ENCODE measurements at regions not wholly inside any gene's neighbourhood (a gene's known extent, or its start where the extent isn't known, plus 50 kb on each side); places are given as distances from the start of the nearest gene placed in this dataset.
"Not testable (repeated sequence)": the region's sequence is repeated elsewhere in the genome, so short reads cannot be mapped to it uniquely, and the experiment has no call there.

DNA sequence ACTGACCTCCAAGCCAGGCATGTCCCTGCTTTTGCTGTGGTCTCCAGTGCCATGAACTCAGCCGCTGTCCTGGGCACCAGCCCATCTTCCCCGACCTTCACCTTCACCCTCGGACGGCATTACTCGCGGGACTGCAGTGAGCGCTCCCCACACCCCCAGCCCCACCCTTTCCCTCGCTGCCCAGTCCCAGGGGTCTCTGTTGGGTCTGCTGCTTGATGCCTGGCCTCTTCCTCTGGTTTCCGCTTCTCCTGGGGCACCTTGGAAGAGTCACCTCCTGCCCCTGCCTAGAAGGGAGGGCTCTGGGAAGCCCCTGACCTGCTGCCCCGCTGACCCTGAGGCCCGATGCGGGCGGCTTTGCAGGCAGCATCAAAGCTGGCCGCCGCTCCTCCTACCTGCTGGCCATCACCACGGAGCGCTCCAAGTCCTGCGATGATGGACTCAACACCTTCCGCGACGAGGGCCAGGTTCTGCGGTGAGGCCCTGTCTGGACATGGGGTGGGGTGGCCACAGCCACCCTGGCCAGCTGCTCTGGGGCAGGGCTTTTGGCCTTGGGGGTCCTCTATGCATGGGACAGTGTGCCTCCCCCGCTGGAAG lies 102.3 kb downstream of the ZNF267 start:
- intact Hi-C loops (cut with micrococcal nuclease); H3K36me3 Mint-ChIP-seq (ENCODE audit: low read depth): not testable (repeated sequence)

DNA sequence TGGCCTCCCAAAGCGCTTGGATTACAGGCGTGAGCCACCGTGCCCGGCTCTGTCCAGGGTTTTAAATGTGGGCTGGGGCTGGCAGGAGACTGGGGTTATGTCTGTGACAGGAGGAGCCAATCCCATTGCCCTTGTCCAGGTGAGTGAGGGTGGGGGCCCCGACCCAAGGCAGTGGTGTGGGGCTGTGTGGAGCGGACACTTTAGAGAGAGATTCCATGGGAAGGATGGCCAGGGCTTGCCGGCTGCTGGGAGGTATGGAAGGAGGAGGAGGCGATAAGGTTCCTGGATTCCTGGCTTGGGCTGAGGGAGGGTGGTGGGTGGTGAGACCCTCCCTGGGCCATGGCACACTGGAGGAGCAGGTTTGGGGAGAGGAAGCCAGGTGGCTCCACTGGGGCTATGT lies 104.9 kb downstream of the ZNF267 start:
- H3K4me1 Mint-ChIP-seq (ENCODE audit: low read depth); H3K9me3 Mint-ChIP-seq; H3K36me3 Mint-ChIP-seq (ENCODE audit: low read depth); intact Hi-C loops (cut with micrococcal nuclease); H3K27ac Mint-ChIP-seq; H3K27me3 Mint-ChIP-seq (ENCODE audit: insufficient read depth); H3K4me3 Mint-ChIP-seq; DNase-seq (ENCODE audit: low spot score): not testable (repeated sequence)

More for the DNA sequence above, 102.3 kb downstream of the ZNF267 start:
- H3K9me3 Mint-ChIP-seq; DNase-seq (ENCODE audit: low spot score); H3K4me1 Mint-ChIP-seq (ENCODE audit: low read depth); H3K27me3 Mint-ChIP-seq (ENCODE audit: insufficient read depth); H3K27ac Mint-ChIP-seq; H3K4me3 Mint-ChIP-seq: not testable (repeated sequence)

DNA sequence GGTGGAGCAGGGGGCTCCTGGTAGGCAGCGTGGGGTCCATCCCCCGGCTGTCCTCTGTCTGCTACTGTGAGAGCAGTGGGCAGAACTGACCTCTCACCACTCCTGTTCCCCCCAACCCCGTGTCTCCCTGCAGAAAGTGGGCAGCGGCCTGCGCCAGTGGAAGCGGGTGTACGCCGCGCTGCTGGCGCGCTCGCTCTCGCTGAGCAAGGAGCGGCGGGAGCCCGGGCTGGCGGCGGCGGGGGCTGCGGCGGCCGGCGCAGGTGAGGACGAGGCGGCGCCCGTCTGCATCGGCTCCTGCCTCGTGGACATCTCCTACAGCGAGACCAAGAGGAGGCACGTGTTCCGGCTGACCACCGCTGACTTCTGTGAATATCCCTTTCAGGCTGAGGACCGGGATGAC lies 108.1 kb downstream of the ZNF267 start:
- H3K4me1 Mint-ChIP-seq (ENCODE audit: low read depth); H3K4me3 Mint-ChIP-seq; H3K9me3 Mint-ChIP-seq; intact Hi-C loops (cut with micrococcal nuclease); H3K27me3 Mint-ChIP-seq (ENCODE audit: insufficient read depth); DNase-seq (ENCODE audit: low spot score); H3K36me3 Mint-ChIP-seq (ENCODE audit: low read depth); H3K27ac Mint-ChIP-seq: not testable (repeated sequence)

DNA sequence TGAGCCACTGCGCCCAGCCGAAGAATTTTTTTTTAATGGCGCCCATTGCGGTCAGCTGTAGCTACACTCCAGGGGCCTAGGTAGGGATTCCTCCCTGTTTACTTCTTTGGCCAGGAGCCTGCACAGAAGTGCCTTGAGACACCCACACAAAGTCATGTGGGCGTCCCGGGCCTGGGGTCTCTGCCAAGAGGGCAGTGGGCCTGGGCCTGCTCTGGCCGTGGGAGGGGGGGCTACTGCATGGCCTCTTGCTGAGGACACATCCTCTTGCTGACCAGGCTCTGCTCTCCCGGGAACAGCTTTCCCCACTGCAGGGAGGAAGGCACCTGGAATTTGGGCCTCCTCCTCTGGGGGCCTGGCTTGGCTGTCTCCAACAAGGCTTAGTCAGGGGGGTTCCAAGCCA lies 109.4 kb downstream of the ZNF267 start:
- DNase-seq (ENCODE audit: low spot score); H3K27me3 Mint-ChIP-seq (ENCODE audit: insufficient read depth); H3K36me3 Mint-ChIP-seq (ENCODE audit: low read depth); H3K4me1 Mint-ChIP-seq (ENCODE audit: low read depth); H3K27ac Mint-ChIP-seq; H3K9me3 Mint-ChIP-seq; H3K4me3 Mint-ChIP-seq; intact Hi-C loops (cut with micrococcal nuclease): not testable (repeated sequence)

DNA sequence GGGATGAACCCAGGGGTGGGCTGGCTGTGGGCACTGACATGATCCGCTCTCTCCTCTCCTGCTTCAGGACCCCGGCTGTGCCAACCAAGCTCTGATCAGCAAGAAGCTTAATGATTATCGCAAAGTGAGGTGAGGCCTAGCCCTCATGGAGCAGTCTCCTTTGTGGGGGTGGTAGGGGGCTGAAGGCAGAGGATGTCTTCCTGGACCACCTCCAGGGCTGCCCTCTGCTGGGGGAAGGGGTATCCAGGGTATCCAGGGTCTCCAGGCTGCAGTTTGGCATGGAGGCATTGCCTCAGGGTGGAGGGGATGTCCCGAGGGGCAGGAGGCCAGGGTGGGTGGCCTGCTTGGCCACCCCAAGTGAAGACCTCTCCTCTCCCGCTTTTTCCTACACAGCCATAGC lies 110.1 kb downstream of the ZNF267 start:
- H3K27ac Mint-ChIP-seq; H3K36me3 Mint-ChIP-seq (ENCODE audit: low read depth); H3K4me3 Mint-ChIP-seq; H3K27me3 Mint-ChIP-seq (ENCODE audit: insufficient read depth); intact Hi-C loops (cut with micrococcal nuclease); H3K9me3 Mint-ChIP-seq; DNase-seq (ENCODE audit: low spot score); H3K4me1 Mint-ChIP-seq (ENCODE audit: low read depth): not testable (repeated sequence)

DNA sequence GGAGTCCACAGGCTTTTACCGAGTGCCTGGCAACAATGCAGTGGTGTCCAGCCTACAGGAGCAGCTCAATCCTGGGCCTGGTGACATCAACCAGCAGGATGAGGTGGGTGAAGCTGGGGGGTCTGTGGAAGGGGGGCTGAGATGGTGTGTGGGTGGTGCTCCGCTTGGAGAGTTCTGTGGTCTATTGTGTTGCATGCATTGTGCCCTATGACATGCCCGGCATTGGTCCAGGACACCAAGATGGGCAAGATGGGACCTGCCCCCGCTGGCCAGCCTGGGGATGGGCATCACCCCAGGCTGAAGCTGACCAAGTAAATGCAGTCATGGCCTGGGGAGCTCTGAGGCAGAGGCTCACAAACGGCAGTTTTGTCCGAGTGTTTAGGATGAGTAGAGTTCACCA lies 113.3 kb downstream of the ZNF267 start:
- H3K4me1 Mint-ChIP-seq (ENCODE audit: low read depth); H3K36me3 Mint-ChIP-seq (ENCODE audit: low read depth); H3K4me3 Mint-ChIP-seq; H3K27me3 Mint-ChIP-seq (ENCODE audit: insufficient read depth); DNase-seq (ENCODE audit: low spot score); H3K27ac Mint-ChIP-seq; intact Hi-C loops (cut with micrococcal nuclease); H3K9me3 Mint-ChIP-seq: not testable (repeated sequence)

DNA sequence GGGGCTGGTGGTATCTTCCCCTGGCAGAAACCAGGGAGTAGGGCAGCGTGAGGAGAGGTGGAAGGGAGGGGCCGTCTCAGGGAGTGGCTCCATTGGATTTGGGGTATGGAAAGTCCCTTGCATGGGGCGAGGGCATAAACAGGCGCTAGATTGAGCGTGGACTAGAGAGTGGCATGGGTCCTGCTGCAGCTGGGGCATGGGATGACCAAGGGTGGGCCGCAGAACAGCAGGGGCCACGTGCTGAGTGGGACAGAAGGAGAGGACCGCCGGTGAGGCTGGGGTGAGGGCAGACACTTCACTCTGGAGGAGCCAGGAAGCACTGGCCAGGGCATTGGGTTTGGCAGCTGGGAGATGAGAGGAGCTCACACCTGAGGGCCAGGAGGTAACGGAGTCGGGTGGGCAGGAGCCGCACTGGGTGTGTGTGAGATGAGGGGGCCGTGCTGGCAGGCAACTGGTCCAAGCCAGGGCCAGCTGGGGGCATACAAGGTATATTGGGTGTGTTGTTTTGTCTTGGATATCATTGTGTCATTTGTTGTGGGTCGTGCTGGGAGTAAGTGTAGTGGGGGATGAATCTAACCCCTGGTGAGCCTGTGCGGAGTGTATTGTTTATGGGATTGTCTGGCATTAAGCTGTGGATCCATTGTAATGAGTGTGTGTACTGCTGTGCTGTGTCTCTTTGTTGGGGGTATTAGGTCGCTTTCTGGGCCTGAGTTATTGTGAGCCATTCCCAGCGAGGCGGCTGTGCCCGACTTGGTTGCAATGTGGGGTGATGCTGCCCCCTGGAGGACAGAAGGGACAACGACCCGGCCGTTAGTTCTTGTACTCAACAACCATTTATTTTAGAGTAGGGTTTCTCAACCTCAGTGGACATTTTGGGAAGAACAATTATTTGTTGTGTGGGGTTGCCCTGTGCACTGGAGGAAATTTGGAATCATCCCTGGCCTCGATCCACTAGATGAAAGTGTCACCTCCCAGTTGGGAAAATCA lies 115.3 kb downstream of the ZNF267 start:
- H3K9me3 Mint-ChIP-seq; H3K36me3 Mint-ChIP-seq (ENCODE audit: low read depth); intact Hi-C loops (cut with micrococcal nuclease); H3K4me3 Mint-ChIP-seq; H3K27me3 Mint-ChIP-seq (ENCODE audit: insufficient read depth); H3K27ac Mint-ChIP-seq; H3K4me1 Mint-ChIP-seq (ENCODE audit: low read depth): not testable (repeated sequence)
- peak; percentile 17 for DNase-seq (ENCODE audit: low spot score)

DNA sequence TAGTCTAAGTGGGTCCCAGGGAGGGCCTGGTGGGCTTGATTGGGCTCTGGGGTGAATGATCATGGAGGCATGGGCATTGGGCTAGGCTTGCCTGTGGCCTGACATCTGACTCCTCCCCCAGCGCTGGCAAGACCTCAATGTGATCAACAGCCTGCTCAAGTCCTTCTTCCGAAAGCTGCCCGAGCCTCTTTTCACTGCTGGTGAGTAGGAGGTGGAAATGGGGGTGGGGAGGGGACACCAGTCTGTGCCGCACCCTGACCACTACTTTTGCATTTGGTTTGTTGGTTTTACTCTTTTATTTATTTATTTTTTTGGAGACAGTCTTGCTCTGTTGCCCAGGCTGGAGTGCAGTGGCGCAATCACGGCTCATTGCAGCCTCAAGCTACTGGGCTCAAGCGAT lies 116.7 kb downstream of the ZNF267 start:
- not testable (repeated sequence) for H3K27me3 Mint-ChIP-seq (ENCODE audit: insufficient read depth); H3K4me3 Mint-ChIP-seq; H3K9me3 Mint-ChIP-seq; H3K27ac Mint-ChIP-seq; H3K4me1 Mint-ChIP-seq (ENCODE audit: low read depth); H3K36me3 Mint-ChIP-seq (ENCODE audit: low read depth); DNase-seq (ENCODE audit: low spot score)
- intact Hi-C loops (cut with micrococcal nuclease): loop anchor here (2.0 kb wide), 1 partner anchor 131 kb away; no protein-coding TSS in a partner anchor

DNA sequence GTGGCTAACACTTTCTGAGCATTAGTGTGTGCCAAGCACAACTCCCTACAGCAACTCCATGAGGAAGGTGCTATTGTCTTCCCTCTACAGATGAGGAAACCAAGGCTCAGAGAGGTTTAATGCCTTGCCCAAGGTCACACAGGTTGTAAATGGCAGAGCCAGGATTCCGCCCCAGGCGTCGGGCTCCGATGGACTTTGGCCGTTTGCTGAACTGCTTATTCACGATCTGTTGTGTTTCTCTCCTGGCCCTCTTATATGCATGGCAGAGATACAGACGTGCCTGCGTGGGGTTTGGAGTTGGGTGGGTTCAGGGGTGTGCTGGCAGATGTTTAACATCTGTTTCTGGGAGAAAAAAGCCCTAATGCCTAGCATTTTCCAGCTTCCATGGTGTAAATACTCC lies 117.4 kb downstream of the ZNF267 start:
- H3K27me3 Mint-ChIP-seq (ENCODE audit: insufficient read depth); DNase-seq (ENCODE audit: low spot score); H3K27ac Mint-ChIP-seq; H3K36me3 Mint-ChIP-seq (ENCODE audit: low read depth); H3K4me3 Mint-ChIP-seq; H3K4me1 Mint-ChIP-seq (ENCODE audit: low read depth); H3K9me3 Mint-ChIP-seq: not testable (repeated sequence)
- intact Hi-C loops (cut with micrococcal nuclease): loop anchor here (2.0 kb wide), 1 partner anchor 132 kb away; no protein-coding TSS in a partner anchor

DNA sequence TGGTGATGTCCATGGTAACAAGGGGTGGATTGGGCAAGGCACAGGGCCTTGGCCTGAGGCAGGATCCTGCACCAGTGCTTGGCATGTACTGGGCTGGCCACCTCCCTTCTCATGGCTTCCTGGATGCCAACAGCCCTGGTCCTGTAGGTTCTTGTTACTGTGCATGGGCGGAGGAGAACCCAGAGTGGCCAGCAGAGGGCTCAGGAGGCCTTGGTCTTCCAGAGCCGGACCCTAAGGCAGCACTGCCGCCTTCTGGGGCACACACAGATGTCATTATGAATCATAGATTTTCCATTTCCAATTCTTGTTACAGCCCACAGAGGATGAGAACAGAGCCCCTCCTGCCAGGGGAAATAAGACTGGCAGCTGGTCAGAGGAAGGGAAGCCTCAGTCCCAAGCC lies 122.7 kb downstream of the ZNF267 start:
- H3K4me3 Mint-ChIP-seq; H3K9me3 Mint-ChIP-seq; intact Hi-C loops (cut with micrococcal nuclease); DNase-seq (ENCODE audit: low spot score); H3K27ac Mint-ChIP-seq; H3K36me3 Mint-ChIP-seq (ENCODE audit: low read depth); H3K27me3 Mint-ChIP-seq (ENCODE audit: insufficient read depth); H3K4me1 Mint-ChIP-seq (ENCODE audit: low read depth): not testable (repeated sequence)

DNA sequence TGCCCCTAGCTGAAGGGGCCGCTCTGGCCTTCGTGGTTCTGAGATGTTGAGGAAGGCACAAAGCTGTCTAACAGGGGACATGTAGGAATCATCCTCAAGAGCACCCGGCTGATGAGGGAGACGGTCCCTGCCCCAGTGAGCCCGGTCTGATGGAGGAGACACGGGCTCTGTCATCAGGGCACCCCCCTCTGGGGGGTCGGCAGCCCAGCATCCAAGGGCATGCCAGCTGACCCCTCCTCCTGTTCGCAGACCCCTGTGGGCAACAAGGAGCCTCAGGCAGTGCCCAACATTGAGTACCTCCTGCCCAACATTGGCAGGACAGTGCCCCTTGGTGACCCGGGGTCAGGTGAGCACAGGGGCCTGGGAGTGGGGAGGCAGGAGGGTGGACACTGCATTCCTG lies 128.9 kb downstream of the ZNF267 start:
- H3K27ac Mint-ChIP-seq; H3K36me3 Mint-ChIP-seq (ENCODE audit: low read depth); H3K27me3 Mint-ChIP-seq (ENCODE audit: insufficient read depth); H3K9me3 Mint-ChIP-seq; H3K4me1 Mint-ChIP-seq (ENCODE audit: low read depth); DNase-seq (ENCODE audit: low spot score); H3K4me3 Mint-ChIP-seq; intact Hi-C loops (cut with micrococcal nuclease): not testable (repeated sequence)

DNA sequence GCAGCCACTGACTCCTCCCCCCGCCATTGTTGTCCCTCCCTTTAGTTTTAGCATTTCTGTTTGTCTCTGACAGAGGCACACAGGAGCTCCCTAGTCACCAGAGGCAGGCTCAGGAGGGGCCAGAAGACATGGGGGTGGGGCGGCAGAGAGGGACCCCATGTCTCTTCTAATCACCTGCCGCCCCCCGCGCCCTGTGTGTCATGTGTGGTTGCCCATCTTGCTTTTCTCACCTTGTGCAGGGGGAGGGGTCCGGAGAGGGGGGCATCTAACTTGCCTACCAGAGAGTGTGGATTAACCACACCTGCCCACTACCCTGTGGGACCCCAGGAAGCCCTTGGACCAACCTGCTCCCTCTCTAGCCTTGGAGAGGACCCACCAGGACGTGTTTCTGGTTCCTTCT lies 130.2 kb downstream of the ZNF267 start:
- H3K4me1 Mint-ChIP-seq (ENCODE audit: low read depth); intact Hi-C loops (cut with micrococcal nuclease); H3K27ac Mint-ChIP-seq; H3K9me3 Mint-ChIP-seq; H3K27me3 Mint-ChIP-seq (ENCODE audit: insufficient read depth); DNase-seq (ENCODE audit: low spot score); H3K4me3 Mint-ChIP-seq; H3K36me3 Mint-ChIP-seq (ENCODE audit: low read depth): not testable (repeated sequence)

DNA sequence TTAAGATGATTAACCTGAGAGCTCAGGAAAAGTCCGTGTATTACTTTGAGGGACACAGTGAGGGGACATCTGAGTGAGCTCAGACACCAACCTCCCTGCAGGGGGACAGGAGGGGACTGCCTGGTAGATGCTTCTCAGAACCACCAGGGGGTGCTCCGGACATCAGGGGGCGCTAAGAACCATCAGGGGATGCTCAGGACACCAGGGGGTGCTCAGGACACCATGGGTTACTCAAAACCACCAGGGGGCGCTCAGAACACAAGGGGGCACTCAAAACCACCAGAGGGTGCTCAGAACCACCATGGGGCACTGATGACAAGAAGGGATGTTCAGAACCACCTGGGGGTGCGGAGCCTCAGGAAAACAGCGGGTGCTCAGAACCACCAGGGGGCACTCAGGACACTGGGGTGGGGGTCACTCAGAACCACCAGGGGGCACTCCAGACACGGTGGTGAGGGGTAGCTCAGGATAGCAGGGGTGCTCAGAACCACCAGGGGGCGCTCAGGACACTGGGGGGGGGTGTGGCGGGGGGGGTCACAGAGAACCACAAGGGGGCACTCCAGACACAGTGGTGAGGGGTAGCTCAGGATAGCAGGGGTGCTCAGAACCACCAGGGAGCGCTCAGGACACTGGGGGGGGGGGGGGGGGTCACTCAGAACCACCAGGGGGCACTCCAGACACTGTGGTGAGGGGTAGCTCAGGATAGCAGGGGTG lies 165.3 kb downstream of the ZNF267 start:
- DNase-seq (ENCODE audit: low spot score): not testable (repeated sequence)

More for the DNA sequence above, 165.3 kb downstream of the ZNF267 start:
- H3K4me1 Mint-ChIP-seq (ENCODE audit: low read depth); H3K27ac Mint-ChIP-seq; H3K4me3 Mint-ChIP-seq; H3K36me3 Mint-ChIP-seq (ENCODE audit: low read depth); H3K9me3 Mint-ChIP-seq; intact Hi-C loops (cut with micrococcal nuclease); H3K27me3 Mint-ChIP-seq (ENCODE audit: insufficient read depth): not testable (repeated sequence)

Data from activated T-helper 1 cell treated with anti-CD3 and anti-CD28 coated beads, Interleukin-12 subunit alpha, Interleukin-12 subunit beta, Interleukin-2, Interleukin-4 antibody, amounts not matched to agents 30 ng/mL and 10 ng/mL and 1 ng/mL, durations not matched to agents 14 hours and 24 hours and 36 hours (primary cell).